GM13977 (cell line): ENCODE measurements at regions not wholly inside any gene's neighbourhood (a gene's known extent, or its start where the extent isn't known, plus 50 kb on each side); places are given as distances from the start of the nearest gene placed in this dataset.

Source experiments
- DNase-seq: peaks from one replicate; pipeline ENCODE4 v3.0.0; 2012; ENCODE audit warnings: low spot score
- in situ Hi-C: fragments of 300-500 bp; cut with MboI; formaldehyde crosslinking; loops from one replicate; pipeline ENCODE4 v1.12.0; 2022; ENCODE audit warnings: low sequenced_read_pairs, low pct_unique_long_range_greater_than_20kb, mixed read lengths, inconsistent platforms; ENCODE audit not compliant: unreplicated experiment
- TF ChIP-seq, protein P1 (sequence below): IDR thresholded peaks from 2 replicates; pipeline ENCODE4 v1.5.1; 2012; ENCODE audit warnings: mild to moderate bottlenecking, control low read depth; ENCODE audit not compliant: insufficient read depth; ENCODE audit errors: extremely low read depth, missing control alignments

DNA sequence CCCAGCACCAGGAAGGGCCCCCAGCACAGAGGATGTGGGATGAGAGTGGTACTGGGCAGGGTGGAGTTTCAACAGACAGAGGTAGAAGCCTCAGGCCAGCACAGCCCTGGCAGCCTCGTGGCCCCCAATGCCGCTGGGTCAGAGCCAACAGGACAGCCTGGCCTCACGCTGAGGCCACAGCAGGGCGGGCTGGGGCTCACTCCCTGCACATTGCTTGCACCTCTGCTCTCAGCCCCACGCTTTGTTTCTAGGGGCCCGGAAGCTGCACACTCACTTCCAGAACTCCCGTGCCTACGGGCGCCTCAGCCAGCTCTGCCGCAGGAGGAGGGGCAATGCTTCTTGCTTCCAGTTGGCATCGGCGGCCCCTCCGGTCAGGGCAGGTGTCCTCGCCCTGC, 72.9 kb downstream of the SIK1 start:
- TF ChIP-seq, protein P1, sequence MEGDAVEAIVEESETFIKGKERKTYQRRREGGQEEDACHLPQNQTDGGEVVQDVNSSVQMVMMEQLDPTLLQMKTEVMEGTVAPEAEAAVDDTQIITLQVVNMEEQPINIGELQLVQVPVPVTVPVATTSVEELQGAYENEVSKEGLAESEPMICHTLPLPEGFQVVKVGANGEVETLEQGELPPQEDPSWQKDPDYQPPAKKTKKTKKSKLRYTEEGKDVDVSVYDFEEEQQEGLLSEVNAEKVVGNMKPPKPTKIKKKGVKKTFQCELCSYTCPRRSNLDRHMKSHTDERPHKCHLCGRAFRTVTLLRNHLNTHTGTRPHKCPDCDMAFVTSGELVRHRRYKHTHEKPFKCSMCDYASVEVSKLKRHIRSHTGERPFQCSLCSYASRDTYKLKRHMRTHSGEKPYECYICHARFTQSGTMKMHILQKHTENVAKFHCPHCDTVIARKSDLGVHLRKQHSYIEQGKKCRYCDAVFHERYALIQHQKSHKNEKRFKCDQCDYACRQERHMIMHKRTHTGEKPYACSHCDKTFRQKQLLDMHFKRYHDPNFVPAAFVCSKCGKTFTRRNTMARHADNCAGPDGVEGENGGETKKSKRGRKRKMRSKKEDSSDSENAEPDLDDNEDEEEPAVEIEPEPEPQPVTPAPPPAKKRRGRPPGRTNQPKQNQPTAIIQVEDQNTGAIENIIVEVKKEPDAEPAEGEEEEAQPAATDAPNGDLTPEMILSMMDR, result no peak
- DNase-seq, result no peak
- in situ Hi-C loops, result no loop called here

DNA sequence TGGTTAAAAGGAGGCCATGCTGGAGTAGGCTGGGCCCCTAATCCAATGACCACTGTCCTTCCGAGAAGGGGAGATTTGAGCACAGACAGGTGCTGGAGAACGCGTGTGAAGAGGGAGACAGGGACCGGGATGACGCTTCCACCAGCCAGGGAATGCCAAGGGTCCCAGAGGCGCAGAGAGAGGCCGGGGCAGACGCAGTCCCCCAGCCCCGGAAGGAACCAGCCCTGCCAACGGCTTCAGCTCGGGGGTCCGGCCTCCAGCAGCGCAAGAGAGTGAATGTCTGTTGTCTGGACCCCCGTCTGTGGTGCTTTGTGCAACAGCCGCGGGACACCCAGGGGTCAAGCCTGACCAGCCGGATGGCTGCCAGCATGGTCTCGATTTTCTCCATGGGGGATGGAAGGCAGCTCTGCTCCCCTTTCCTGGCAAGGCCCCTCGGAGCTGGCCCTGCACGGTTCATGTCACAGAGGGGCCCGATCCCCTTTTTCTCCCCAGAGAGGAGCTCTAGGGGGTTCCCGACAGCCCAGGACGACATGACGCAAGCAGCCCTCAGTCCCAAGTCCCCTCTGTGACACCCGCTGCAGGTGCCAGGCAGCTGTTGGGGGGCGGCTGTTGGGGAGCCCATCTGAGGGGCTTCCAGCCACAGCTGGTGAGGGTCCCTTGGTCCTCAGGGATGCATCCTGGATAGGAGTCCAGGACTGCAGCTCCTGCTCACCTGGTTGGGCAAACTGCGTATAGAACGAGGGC, 73.5 kb downstream of the SIK1 start:
- TF ChIP-seq, protein P1, result no peak

DNA sequence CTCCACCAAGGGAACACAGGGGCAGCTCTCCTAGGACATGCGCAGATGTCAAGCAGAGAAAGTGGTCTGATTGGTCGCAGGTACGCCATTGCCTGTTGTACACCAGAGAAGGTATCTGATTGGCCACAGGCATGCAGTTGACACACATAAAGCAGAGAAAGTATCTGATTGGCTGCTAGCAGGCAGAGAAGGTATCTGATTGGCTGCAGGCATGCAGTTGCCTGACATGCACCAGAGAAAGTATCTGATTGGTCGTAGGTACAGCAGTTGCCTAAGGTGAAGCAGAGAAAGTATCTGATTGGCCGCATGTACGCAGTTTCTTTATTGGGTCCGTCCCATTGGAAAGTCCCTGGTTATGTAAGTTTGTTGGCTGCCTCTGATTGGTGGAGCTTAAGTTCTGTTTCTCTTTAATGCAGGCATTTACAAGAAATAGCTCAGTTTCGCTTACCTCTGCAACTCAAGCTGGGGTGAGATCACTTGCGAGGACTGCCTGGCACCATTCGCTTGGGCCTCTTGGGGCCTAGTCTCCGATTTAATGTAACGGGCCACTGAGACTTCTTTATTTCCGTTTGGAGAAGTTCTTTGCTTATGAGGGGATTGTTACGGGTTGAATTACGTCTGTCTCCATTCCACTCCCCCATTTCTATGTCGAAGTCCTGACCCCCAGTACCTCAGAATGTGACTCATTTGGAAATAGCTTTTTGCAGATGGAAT, 74.2 kb downstream of the SIK1 start:
- TF ChIP-seq, protein P1, result no peak
- DNase-seq, result peak; percentile 58
- in situ Hi-C loops, result no loop called here

More for the DNA sequence above, 73.5 kb downstream of the SIK1 start:
- no peak for DNase-seq
- in situ Hi-C loops, result no loop called here

DNA sequence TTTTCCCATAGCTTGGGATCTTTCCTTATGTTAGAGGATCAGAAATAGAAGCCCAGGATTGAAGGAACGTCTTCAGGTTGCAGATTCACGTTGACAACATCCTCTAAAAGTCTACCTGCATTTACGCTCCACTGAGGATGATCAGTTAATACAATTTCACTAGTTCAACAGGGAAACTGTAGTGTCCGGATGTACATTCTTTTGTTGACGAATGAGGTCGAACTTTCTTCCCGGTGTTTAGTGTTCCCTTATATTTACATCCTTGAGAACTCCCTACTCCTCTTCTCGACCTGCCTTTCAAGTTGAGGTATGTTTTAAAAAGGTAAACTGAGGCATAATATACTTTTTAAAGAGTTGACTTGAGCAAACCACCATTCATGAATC, 74.8 kb downstream of the SIK1 start:
- TF ChIP-seq, protein P1, result no peak
- no peak for DNase-seq
- in situ Hi-C loops, result no loop called here

DNA sequence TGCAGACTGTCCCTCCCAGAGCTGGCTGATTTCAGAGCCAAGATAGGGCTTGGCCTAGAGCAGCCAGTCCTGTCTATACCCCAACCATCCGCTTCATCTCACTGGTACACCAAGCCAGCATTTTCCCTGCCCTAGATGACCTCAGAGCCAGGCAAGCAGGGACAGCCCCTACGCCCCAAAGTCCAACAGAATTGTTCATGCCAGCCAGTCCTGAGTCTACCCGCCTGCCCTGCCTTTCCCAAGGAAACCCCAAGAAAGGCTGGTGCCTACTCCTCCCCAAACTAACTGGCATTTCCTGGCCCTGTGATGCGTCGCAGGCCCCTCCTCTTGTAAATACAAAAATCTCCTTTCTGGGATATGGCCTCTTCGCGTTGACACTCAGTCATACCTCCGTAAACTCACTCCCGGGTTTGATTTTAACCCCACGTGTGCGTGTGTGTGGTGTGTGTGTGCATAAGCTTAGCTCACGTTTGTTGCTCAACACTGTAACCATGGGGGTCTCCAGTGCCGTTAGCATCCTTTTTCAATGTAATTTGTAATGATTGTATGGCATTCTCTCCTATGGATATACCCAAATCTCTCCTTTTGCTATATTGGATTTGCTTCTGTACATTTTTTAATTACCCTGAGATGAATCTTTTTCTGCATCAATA, 75.3 kb downstream of the SIK1 start:
- in situ Hi-C loops, result no loop called here
- TF ChIP-seq, protein P1, result no peak
- DNase-seq, result no peak

DNA sequence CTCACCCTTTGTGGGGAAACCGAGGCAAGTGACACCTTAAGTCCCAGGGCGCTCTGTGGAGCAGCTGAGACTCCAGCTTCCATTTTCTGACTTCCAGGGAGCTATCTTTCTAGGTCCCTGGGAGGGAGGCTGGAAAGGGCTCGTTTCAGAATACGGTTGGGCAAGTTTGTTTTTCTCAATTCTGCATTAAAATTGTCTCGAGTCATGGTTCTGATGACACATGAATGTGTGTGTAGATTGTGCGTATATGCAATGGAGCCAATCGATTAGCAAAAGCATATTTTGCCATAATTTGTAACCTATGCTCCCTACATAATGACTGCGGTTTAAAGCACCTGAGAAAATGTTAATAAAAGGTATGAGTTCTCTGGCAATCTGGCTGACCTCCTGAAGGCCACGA, 77.3 kb downstream of the SIK1 start:
- no peak for DNase-seq
- in situ Hi-C loops, result no loop called here
- TF ChIP-seq, protein P1, result no peak
